SU-DHL-6 (cell line): ENCODE measurements at regions not wholly inside any gene's neighbourhood (a gene's known extent, or its start where the extent isn't known, plus 50 kb on each side); places are given as distances from the start of the nearest gene placed in this dataset.

Source experiments
- EZH2phosphoT487 ChIP-seq: fragments of 200-600 bp; sonication (generic), shearing (Covaris generic); conservative IDR thresholded peaks from 2 replicates; pipeline ENCODE4 v1.6.1; 2018; ENCODE audit warnings: mild to moderate bottlenecking, antibody characterized with exemption, low read length, moderate library complexity, mixed read lengths
- TF ChIP-seq, protein P1 (sequence below): fragments of 200-600 bp; sonication (generic); IDR thresholded peaks from one replicate; pipeline ENCODE4 v1.5.1; 2017; ENCODE audit warnings: antibody characterized with exemption, mild to moderate bottlenecking, low read length, moderate library complexity; ENCODE audit not compliant: insufficient read depth, poor library complexity, severe bottlenecking

- TF ChIP-seq, protein P1, sequence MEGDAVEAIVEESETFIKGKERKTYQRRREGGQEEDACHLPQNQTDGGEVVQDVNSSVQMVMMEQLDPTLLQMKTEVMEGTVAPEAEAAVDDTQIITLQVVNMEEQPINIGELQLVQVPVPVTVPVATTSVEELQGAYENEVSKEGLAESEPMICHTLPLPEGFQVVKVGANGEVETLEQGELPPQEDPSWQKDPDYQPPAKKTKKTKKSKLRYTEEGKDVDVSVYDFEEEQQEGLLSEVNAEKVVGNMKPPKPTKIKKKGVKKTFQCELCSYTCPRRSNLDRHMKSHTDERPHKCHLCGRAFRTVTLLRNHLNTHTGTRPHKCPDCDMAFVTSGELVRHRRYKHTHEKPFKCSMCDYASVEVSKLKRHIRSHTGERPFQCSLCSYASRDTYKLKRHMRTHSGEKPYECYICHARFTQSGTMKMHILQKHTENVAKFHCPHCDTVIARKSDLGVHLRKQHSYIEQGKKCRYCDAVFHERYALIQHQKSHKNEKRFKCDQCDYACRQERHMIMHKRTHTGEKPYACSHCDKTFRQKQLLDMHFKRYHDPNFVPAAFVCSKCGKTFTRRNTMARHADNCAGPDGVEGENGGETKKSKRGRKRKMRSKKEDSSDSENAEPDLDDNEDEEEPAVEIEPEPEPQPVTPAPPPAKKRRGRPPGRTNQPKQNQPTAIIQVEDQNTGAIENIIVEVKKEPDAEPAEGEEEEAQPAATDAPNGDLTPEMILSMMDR = no peak
- TF ChIP-seq EZH2phosphoT487 = no peak
These were observed 1029.3 kb upstream of the TYRP1 start for GRCh38 chr9:11663913-11664312.
